Lung (tissue), 11 donors: ENCODE measurements at regions not wholly inside any gene's neighbourhood (a gene's known extent, or its start where the extent isn't known, plus 50 kb on each side); places are given as distances from the start of the nearest gene placed in this dataset.

Source experiments
- ATAC-seq: fragments of 200-7000 bp; cut with Tn5 transposase; one replicate; pipeline ENCODE4 v1.9.1; 2020; ENCODE audit warnings: moderate number of reproducible peaks; ENCODE audit not compliant: insufficient read depth, low FRiP score
- DNase-seq, 3 donors: peaks; one replicate each; pipeline ENCODE4 v3.0.0-alpha.2; 2013 to 2017
- H3K27ac ChIP-seq, 2 donors: one replicate each; pipeline ENCODE4 v1.5.1; 2013; ENCODE audit warnings: mild to moderate bottlenecking in 2 of 2, moderate library complexity in 2 of 2, control low read depth in 1 of 2, inconsistent platforms in 1 of 2, low read depth in 1 of 2, low read length in 1 of 2
- H3K27me3 ChIP-seq, 3 donors: one replicate each; pipeline ENCODE4 v1.5.1; 2013; ENCODE audit warnings: low read length in 2 of 3; ENCODE audit not compliant: control insufficient read depth in 3 of 3, insufficient read depth in 3 of 3
- H3K36me3 ChIP-seq, 4 donors: one replicate each; pipeline ENCODE4 v1.5.1; 2013; ENCODE audit warnings: low read length in 4 of 4, mild to moderate bottlenecking in 1 of 4, moderate library complexity in 1 of 4; ENCODE audit not compliant: control insufficient read depth in 4 of 4, insufficient read depth in 4 of 4
- H3K4me1 ChIP-seq, 5 donors: one replicate each; pipeline ENCODE4 v1.5.1; 2013; ENCODE audit warnings: low read length in 5 of 5, mild to moderate bottlenecking in 2 of 5, moderate library complexity in 1 of 5; ENCODE audit not compliant: control insufficient read depth in 5 of 5, insufficient read depth in 5 of 5
- H3K4me3 ChIP-seq: one replicate; pipeline ENCODE4 v1.5.1; 2013; ENCODE audit warnings: mild to moderate bottlenecking, control low read depth, moderate library complexity
- H3K9ac ChIP-seq, 2 donors: one replicate each; pipeline ENCODE4 v1.5.1; 2013; ENCODE audit warnings: low read length in 2 of 2, control low read depth in 1 of 2; ENCODE audit not compliant: insufficient read depth in 1 of 2
- H3K9me3 ChIP-seq, 4 donors: one replicate each; pipeline ENCODE4 v1.5.1; 2013; ENCODE audit warnings: low read length in 3 of 4, mild to moderate bottlenecking in 1 of 4, moderate library complexity in 1 of 4; ENCODE audit not compliant: control insufficient read depth in 4 of 4, insufficient read depth in 3 of 4
- WGBS, 2 donors: extraction: QIAGEN DNeasy Blood & Tissue Kit; methylation state at CpG; one replicate each; pipeline ENCODE4 v1.1.7; 2013; 5-methylcytosine and 5-hydroxymethylcytosine counted together
- TF ChIP-seq, protein P1 (sequence below): IDR thresholded peaks from 2 replicates; pipeline ENCODE4 v1.5.1; 2012; ENCODE audit warnings: mild to moderate bottlenecking; ENCODE audit errors: control extremely low read depth, extremely low read depth
- donor health status: control.
- donor health status: control.
- donor health status: Bipolar disorder and iron deficiency.
- donor health status: healthy.
- donor health status: DM: yes; HTN: yes; CAD: no.

- H3K4me3 ChIP-seq = no peak overlapping the region
- H3K9me3 ChIP-seq = no peaks in the 10 kb centered on the region
- H3K9ac ChIP-seq = no peak overlapping the region
- peaks cover 0 to 8% (median 2%) of the 10 kb centered on the region in 5 donors for H3K4me1 ChIP-seq
- ATAC-seq = no peak
- no peaks in the 10 kb centered on the region for H3K27me3 ChIP-seq
- TF ChIP-seq, protein P1, sequence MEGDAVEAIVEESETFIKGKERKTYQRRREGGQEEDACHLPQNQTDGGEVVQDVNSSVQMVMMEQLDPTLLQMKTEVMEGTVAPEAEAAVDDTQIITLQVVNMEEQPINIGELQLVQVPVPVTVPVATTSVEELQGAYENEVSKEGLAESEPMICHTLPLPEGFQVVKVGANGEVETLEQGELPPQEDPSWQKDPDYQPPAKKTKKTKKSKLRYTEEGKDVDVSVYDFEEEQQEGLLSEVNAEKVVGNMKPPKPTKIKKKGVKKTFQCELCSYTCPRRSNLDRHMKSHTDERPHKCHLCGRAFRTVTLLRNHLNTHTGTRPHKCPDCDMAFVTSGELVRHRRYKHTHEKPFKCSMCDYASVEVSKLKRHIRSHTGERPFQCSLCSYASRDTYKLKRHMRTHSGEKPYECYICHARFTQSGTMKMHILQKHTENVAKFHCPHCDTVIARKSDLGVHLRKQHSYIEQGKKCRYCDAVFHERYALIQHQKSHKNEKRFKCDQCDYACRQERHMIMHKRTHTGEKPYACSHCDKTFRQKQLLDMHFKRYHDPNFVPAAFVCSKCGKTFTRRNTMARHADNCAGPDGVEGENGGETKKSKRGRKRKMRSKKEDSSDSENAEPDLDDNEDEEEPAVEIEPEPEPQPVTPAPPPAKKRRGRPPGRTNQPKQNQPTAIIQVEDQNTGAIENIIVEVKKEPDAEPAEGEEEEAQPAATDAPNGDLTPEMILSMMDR = no peak
- H3K36me3 ChIP-seq = peaks cover 0 to 21% (median 19%) of the 10 kb centered on the region in 4 donors
- WGBS, 2 donors = 72 to 81% methylated on average over 7 of the region's 7 CpGs
- no peak overlapping the region for H3K27ac ChIP-seq
- DNase-seq = no peak
These were observed 163.3 kb downstream of the CRYBB2 start for GRCh38 chr22:25382762-25383161.

- Histone ChIP-seq H3K4me1 (peaks cover 0 to 9% (median 2%) of the 10 kb centered on the region in 5 donors), H3K9ac (no peak overlapping the region), H3K27me3 (no peaks in the 10 kb centered on the region), H3K36me3 (peaks cover 0 to 20% (median 18%) of the 10 kb centered on the region in 4 donors), H3K27ac (no peak overlapping the region), H3K4me3 (no peak overlapping the region), H3K9me3 (no peaks in the 10 kb centered on the region)
- DNase-seq (no peak), ATAC-seq (no peak)
- TF ChIP-seq, protein P1 = no peak
- WGBS, 2 donors = 82 to 88% methylated on average over 15 of the region's 15 CpGs
These were observed 163.9 kb downstream of the CRYBB2 start for GRCh38 chr22:25383278-25383820.

GRCh38 chr22:25383892-25384291 lies 164.5 kb downstream of the CRYBB2 start:
- Histone ChIP-seq H3K9me3 (no peaks in the 10 kb centered on the region), H3K27ac (no peak overlapping the region), H3K36me3 (peaks cover 0 to 17% (median 14%) of the 10 kb centered on the region in 4 donors), H3K9ac (no peak overlapping the region), H3K4me1 (peaks cover 0 to 9% (median 2%) of the 10 kb centered on the region in 5 donors), H3K4me3 (no peak overlapping the region), H3K27me3 (no peaks in the 10 kb centered on the region)
- 87 to 89% methylated on average over 18 of the region's 18 CpGs for WGBS, 2 donors
- TF ChIP-seq, protein P1 = no peak
- ATAC-seq = no peak
- DNase-seq = no peak

GRCh38 chr22:25386538-25386884 lies 167.1 kb downstream of the CRYBB2 start:
- DNase-seq (no peak), ATAC-seq (no peak)
- Histone ChIP-seq H3K4me1 (peaks cover 0 to 13% (median 6%) of the 10 kb centered on the region in 5 donors), H3K36me3 (no peaks in the 10 kb centered on the region), H3K9ac (no peak overlapping the region), H3K9me3 (no peaks in the 10 kb centered on the region), H3K4me3 (no peak overlapping the region), H3K27ac (no peak overlapping the region), H3K27me3 (no peaks in the 10 kb centered on the region)
- WGBS, 2 donors = 45 to 71% methylated on average over 9 of the region's 9 CpGs
- TF ChIP-seq, protein P1 = no peak
